ENCODE measurements at regions not wholly inside any gene's neighbourhood (a gene's known extent, or its start where the extent isn't known, plus 50 kb on each side); places are given as distances from the start of the nearest gene placed in this dataset.

- TF ChIP-seq CTCF (conservative IDR thresholded peaks at IDR 0.05; ENCODE audit: control insufficient read depth, insufficient read depth, low read depth, low read length), result no peak
These were observed 70.6 kb upstream of the E2F3 start for GRCh38 chr6:20331042-20331441.

GRCh38 chr6:20331625-20332024 lies 70.1 kb upstream of the E2F3 start:
- no peak overlapping the region for H3K4me3 ChIP-seq (ENCODE audit: control insufficient read depth, low read depth, low read length)
- DNase-seq (ENCODE audit: low read depth), result no peak
- TF ChIP-seq CTCF (conservative IDR thresholded peaks at IDR 0.05; ENCODE audit: control insufficient read depth, insufficient read depth, low read depth, low read length), result no peak

More at GRCh38 chr6:20331042-20331441, 70.6 kb upstream of the E2F3 start:
- no peak for DNase-seq (ENCODE audit: low read depth)
- H3K4me3 ChIP-seq (ENCODE audit: control insufficient read depth, low read depth, low read length), result no peak overlapping the region

GRCh38 chr6:20332441-20333006 lies 69.2 kb upstream of the E2F3 start:
- no peak for TF ChIP-seq CTCF (conservative IDR thresholded peaks at IDR 0.05; ENCODE audit: control insufficient read depth, insufficient read depth, low read depth, low read length)
- no peak for DNase-seq (ENCODE audit: low read depth)
- no peak overlapping the region for H3K4me3 ChIP-seq (ENCODE audit: control insufficient read depth, low read depth, low read length)

- H3K4me3 ChIP-seq (ENCODE audit: control insufficient read depth, low read depth, low read length), result no peak overlapping the region
- TF ChIP-seq CTCF (conservative IDR thresholded peaks at IDR 0.05; ENCODE audit: control insufficient read depth, insufficient read depth, low read depth, low read length), result no peak
- no peak for DNase-seq (ENCODE audit: low read depth)
These were observed 67.9 kb upstream of the E2F3 start for GRCh38 chr6:20333721-20334269.

GRCh38 chr6:20334334-20334733 lies 67.3 kb upstream of the E2F3 start:
- DNase-seq (ENCODE audit: low read depth), result no peak
- no peak overlapping the region for H3K4me3 ChIP-seq (ENCODE audit: control insufficient read depth, low read depth, low read length)
- TF ChIP-seq CTCF (conservative IDR thresholded peaks at IDR 0.05; ENCODE audit: control insufficient read depth, insufficient read depth, low read depth, low read length), result no peak

GRCh38 chr6:20334962-20335361 lies 66.7 kb upstream of the E2F3 start:
- no peak for DNase-seq (ENCODE audit: low read depth)
- TF ChIP-seq CTCF (conservative IDR thresholded peaks at IDR 0.05; ENCODE audit: control insufficient read depth, insufficient read depth, low read depth, low read length), result no peak
- H3K4me3 ChIP-seq (ENCODE audit: control insufficient read depth, low read depth, low read length), result no peak overlapping the region
